ENCODE measurements at regions not wholly inside any gene's neighbourhood (a gene's known extent, or its start where the extent isn't known, plus 50 kb on each side); places are given as distances from the start of the nearest gene placed in this dataset.

GRCh38 chr4:178174756-178175155 is 732.5 kb upstream of the AGA start:
- Histone ChIP-seq H3K27me3 (ENCODE audit: insufficient read depth, poor library complexity, severe bottlenecking) (no peaks in the 10 kb centered on the region), H3K4me1 (ENCODE audit: insufficient read depth, poor library complexity, severe bottlenecking) (no peaks in the 10 kb centered on the region), H3K9me3 (ENCODE audit: severe bottlenecking) (no peaks in the 10 kb centered on the region), H3K36me3 (ENCODE audit: low read depth) (no peaks in the 10 kb centered on the region; the same call in 1 of the 2 replicates), H3K27ac (ENCODE audit: poor library complexity, severe bottlenecking) (no peak overlapping the region), H3K4me3 (ENCODE audit: severe bottlenecking) (no peak overlapping the region)
- ATAC-seq (ENCODE audit: low read depth) (0 out of 3 replicates have a peak, but pooled peaks have one; percentile 42), DNase-seq (ENCODE audit: low spot score) (no peak)
- no peak for TF ChIP-seq CTCF (IDR thresholded peaks at IDR 0.05; ENCODE audit: poor library complexity, severe bottlenecking)

GRCh38 chr4:178185517-178185916 is 743.3 kb upstream of the AGA start:
- H3K27me3 ChIP-seq (ENCODE audit: insufficient read depth, poor library complexity, severe bottlenecking): no peaks in the 10 kb centered on the region
- H3K36me3 ChIP-seq (ENCODE audit: low read depth): no peaks in the 10 kb centered on the region
- no peak overlapping the region for H3K27ac ChIP-seq (ENCODE audit: poor library complexity, severe bottlenecking)
- ATAC-seq (ENCODE audit: low read depth) (no peak), DNase-seq (ENCODE audit: low spot score) (no peak)
- H3K4me1 ChIP-seq (ENCODE audit: insufficient read depth, poor library complexity, severe bottlenecking): no peaks in the 10 kb centered on the region
- no peaks in the 10 kb centered on the region for H3K9me3 ChIP-seq (ENCODE audit: severe bottlenecking)
- no peak for TF ChIP-seq CTCF (IDR thresholded peaks at IDR 0.05; ENCODE audit: poor library complexity, severe bottlenecking)
- H3K4me3 ChIP-seq (ENCODE audit: severe bottlenecking): no peak overlapping the region

GRCh38 chr4:178192611-178193010 is 750.4 kb upstream of the AGA start:
- H3K4me1 ChIP-seq (ENCODE audit: insufficient read depth, poor library complexity, severe bottlenecking): no peaks in the 10 kb centered on the region
- DNase-seq (ENCODE audit: low spot score) (no peak), ATAC-seq (ENCODE audit: low read depth) (no peak)
- no peak for TF ChIP-seq CTCF (IDR thresholded peaks at IDR 0.05; ENCODE audit: poor library complexity, severe bottlenecking)
- no peak overlapping the region for H3K27ac ChIP-seq (ENCODE audit: poor library complexity, severe bottlenecking)
- no peaks in the 10 kb centered on the region for H3K27me3 ChIP-seq (ENCODE audit: insufficient read depth, poor library complexity, severe bottlenecking)
- H3K4me3 ChIP-seq (ENCODE audit: severe bottlenecking): no peak overlapping the region
- no peaks in the 10 kb centered on the region for H3K9me3 ChIP-seq (ENCODE audit: severe bottlenecking)
- no peaks in the 10 kb centered on the region for H3K36me3 ChIP-seq (ENCODE audit: low read depth)

- no peak for TF ChIP-seq CTCF (IDR thresholded peaks at IDR 0.05; ENCODE audit: poor library complexity, severe bottlenecking)
- H3K27ac ChIP-seq (ENCODE audit: poor library complexity, severe bottlenecking): no peak overlapping the region
- no peak for DNase-seq (ENCODE audit: low spot score)
- no peaks in the 10 kb centered on the region for H3K27me3 ChIP-seq (ENCODE audit: insufficient read depth, poor library complexity, severe bottlenecking)
- no peak overlapping the region for H3K4me3 ChIP-seq (ENCODE audit: severe bottlenecking)
- H3K4me1 ChIP-seq (ENCODE audit: insufficient read depth, poor library complexity, severe bottlenecking): no peaks in the 10 kb centered on the region
- H3K36me3 ChIP-seq (ENCODE audit: low read depth): no peaks in the 10 kb centered on the region
- ATAC-seq (ENCODE audit: low read depth): no peak
- no peaks in the 10 kb centered on the region for H3K9me3 ChIP-seq (ENCODE audit: severe bottlenecking)
These were observed 754.6 kb upstream of the AGA start for GRCh38 chr4:178196751-178197374.

- DNase-seq (ENCODE audit: low spot score): no peak
- no peak for TF ChIP-seq CTCF (IDR thresholded peaks at IDR 0.05; ENCODE audit: poor library complexity, severe bottlenecking)
- H3K27me3 ChIP-seq (ENCODE audit: insufficient read depth, poor library complexity, severe bottlenecking): no peaks in the 10 kb centered on the region
- no peaks in the 10 kb centered on the region for H3K36me3 ChIP-seq (ENCODE audit: low read depth)
- no peaks in the 10 kb centered on the region for H3K4me1 ChIP-seq (ENCODE audit: insufficient read depth, poor library complexity, severe bottlenecking)
- H3K27ac ChIP-seq (ENCODE audit: poor library complexity, severe bottlenecking): no peak overlapping the region
- H3K9me3 ChIP-seq (ENCODE audit: severe bottlenecking): no peaks in the 10 kb centered on the region
- H3K4me3 ChIP-seq (ENCODE audit: severe bottlenecking): no peak overlapping the region
- no peak for ATAC-seq (ENCODE audit: low read depth)
These were observed 756.5 kb upstream of the AGA start for GRCh38 chr4:178198691-178199090.

Data from RWPE2 (cell line).